H9 (cell line): ENCODE measurements at regions not wholly inside any gene's neighbourhood (a gene's known extent, or its start where the extent isn't known, plus 50 kb on each side); places are given as distances from the start of the nearest gene placed in this dataset.

Experiments
- DNase-seq: peaks from one replicate; pipeline ENCODE4 v3.0.0-alpha.2; 2017
- H2AFZ ChIP-seq: one replicate; pipeline ENCODE4 v1.6.1; 2013; ENCODE audit warnings: mild to moderate bottlenecking, low read length, control low read depth, moderate library complexity
- H2AK5ac ChIP-seq: 2 replicates; pipeline ENCODE4 v1.6.1; 2013; ENCODE audit warnings: low read length, control low read depth, mixed read lengths; ENCODE audit not compliant: insufficient read length
- H2BK120ac ChIP-seq: one replicate; pipeline ENCODE4 v1.6.1; 2013; ENCODE audit warnings: low read depth, mild to moderate bottlenecking, low read length, control low read depth, inconsistent platforms; ENCODE audit not compliant: poor library complexity, severe bottlenecking
- H2BK12ac ChIP-seq: 2 replicates; pipeline ENCODE4 v1.6.1; 2013; ENCODE audit warnings: low read length, control low read depth, mixed read lengths, low read depth; ENCODE audit not compliant: insufficient read length
- H2BK15ac ChIP-seq: 2 replicates; pipeline ENCODE4 v1.6.1; 2013; ENCODE audit warnings: low read depth, low read length, control low read depth
- H2BK20ac ChIP-seq: one replicate; pipeline ENCODE4 v1.6.1; 2013; ENCODE audit warnings: low read depth, mild to moderate bottlenecking, low read length, control low read depth, inconsistent platforms; ENCODE audit not compliant: poor library complexity, severe bottlenecking
- H2BK5ac ChIP-seq: 2 replicates; pipeline ENCODE4 v1.6.1; 2013; ENCODE audit warnings: low read length, control low read depth, mixed read lengths; ENCODE audit not compliant: insufficient read length
- H3K14ac ChIP-seq: 2 replicates; pipeline ENCODE4 v1.6.1; 2013; ENCODE audit warnings: low read length, control low read depth; ENCODE audit not compliant: insufficient read depth
- H3K18ac ChIP-seq: 2 replicates; pipeline ENCODE4 v1.6.1; 2013; ENCODE audit warnings: low read depth, mild to moderate bottlenecking, mixed read lengths, low read length, control low read depth; ENCODE audit not compliant: insufficient read length
- H3K23ac ChIP-seq: 2 replicates; pipeline ENCODE4 v1.6.1; 2013; ENCODE audit warnings: low read length, control low read depth, mixed read lengths, low read depth; ENCODE audit not compliant: insufficient read length
- H3K23me2 ChIP-seq: 2 replicates; pipeline ENCODE4 v1.6.1; 2013; ENCODE audit warnings: low read depth, mild to moderate bottlenecking, mixed read lengths, low read length, control low read depth; ENCODE audit not compliant: insufficient read length, poor library complexity, severe bottlenecking
- H3K27ac ChIP-seq: 2 replicates; pipeline ENCODE4 v1.5.1; 2013; ENCODE audit warnings: low read length, control low read depth, mixed read lengths, low read depth; ENCODE audit not compliant: insufficient read length
- H3K27me3 ChIP-seq: 2 replicates; pipeline ENCODE4 v1.6.1; 2013; ENCODE audit warnings: low read length, control low read depth, inconsistent platforms; ENCODE audit not compliant: insufficient read depth
- H3K4ac ChIP-seq: 2 replicates; pipeline ENCODE4 v1.6.1; 2013; ENCODE audit warnings: low read depth, mild to moderate bottlenecking, control low read depth, inconsistent platforms, low read length, moderate library complexity
- H3K4me1 ChIP-seq: 2 replicates; pipeline ENCODE4 v1.6.1; 2013; ENCODE audit warnings: low read length, control low read depth, inconsistent platforms; ENCODE audit not compliant: insufficient read depth
- H3K4me2 ChIP-seq: 2 replicates; pipeline ENCODE4 v1.6.1; 2013; ENCODE audit warnings: low read length, control low read depth, mixed read lengths; ENCODE audit not compliant: insufficient read length, insufficient read depth
- H3K56ac ChIP-seq: 2 replicates; pipeline ENCODE4 v1.6.1; 2013; ENCODE audit warnings: low read depth, mild to moderate bottlenecking, mixed read lengths, low read length, control low read depth; ENCODE audit not compliant: insufficient read length
- H3K79me1 ChIP-seq: 2 replicates; pipeline ENCODE4 v1.6.1; 2013; ENCODE audit warnings: low read depth, mild to moderate bottlenecking, moderate library complexity, low read length, control low read depth, inconsistent platforms; ENCODE audit not compliant: insufficient read depth, poor library complexity, severe bottlenecking
- H3K79me2 ChIP-seq: 2 replicates; pipeline ENCODE4 v1.6.1; 2013; ENCODE audit warnings: low read length, control low read depth, inconsistent platforms; ENCODE audit not compliant: insufficient read depth
- H3K9ac ChIP-seq: 2 replicates; pipeline ENCODE4 v1.6.1; 2013; ENCODE audit warnings: low read length, control low read depth, mixed read lengths; ENCODE audit not compliant: insufficient read length; ENCODE audit errors: extremely low read depth
- H3K9me3 ChIP-seq: one replicate; pipeline ENCODE4 v1.6.1; 2013; ENCODE audit warnings: low read depth, low read length, inconsistent platforms; ENCODE audit not compliant: control insufficient read depth
- H3T11ph ChIP-seq: one replicate; pipeline ENCODE4 v1.6.1; 2013; ENCODE audit warnings: mild to moderate bottlenecking, low read length, control low read depth, inconsistent platforms
- H4K20me1 ChIP-seq: one replicate; pipeline ENCODE4 v1.6.1; 2013; ENCODE audit not compliant: control insufficient read depth, insufficient read length, insufficient read depth
- H4K5ac ChIP-seq: 2 replicates; pipeline ENCODE4 v1.6.1; 2013; ENCODE audit warnings: low read depth, mild to moderate bottlenecking, mixed read lengths, low read length, control low read depth; ENCODE audit not compliant: insufficient read length
- H4K8ac ChIP-seq: replicated peaks from 2 replicates; pipeline ENCODE4 v1.6.1; 2013; ENCODE audit warnings: low read length, control low read depth, mixed read lengths, low read depth; ENCODE audit not compliant: insufficient read length
- H4K91ac ChIP-seq: 2 replicates; pipeline ENCODE4 v1.6.1; 2013; ENCODE audit warnings: low read depth, mild to moderate bottlenecking, moderate library complexity, mixed read lengths, low read length, control low read depth; ENCODE audit not compliant: insufficient read length
- H3K27ac Mint-ChIP-seq, 3 experiments: 2 replicates in 2 of 3; 3 replicates in 1 of 3; pipeline ENCODE4 v1.8.0; 2020 to 2021; ENCODE audit warnings: mixed read lengths in 3 of 3, mild to moderate bottlenecking in 1 of 3, moderate library complexity in 1 of 3
- H3K27me3 Mint-ChIP-seq: 2 replicates; pipeline ENCODE4 v1.8.0; 2021; ENCODE audit warnings: low read depth, mild to moderate bottlenecking, moderate library complexity, mixed read lengths
- H3K36me3 Mint-ChIP-seq, 3 experiments: 2 replicates in 2 of 3; 3 replicates in 1 of 3; pipeline ENCODE4 v1.8.0; 2020 to 2021; ENCODE audit warnings: low read depth in 3 of 3, mixed read lengths in 3 of 3; ENCODE audit not compliant: insufficient read depth in 1 of 3
- H3K4me1 Mint-ChIP-seq, 2 experiments: 2 replicates each; pipeline ENCODE4 v1.8.0; 2020; ENCODE audit warnings: mixed read lengths in 2 of 2
- H3K4me3 Mint-ChIP-seq, 2 experiments: 2 replicates in 1 of 2; 3 replicates in 1 of 2; pipeline ENCODE4 v1.8.0; 2020 to 2021; ENCODE audit warnings: mild to moderate bottlenecking in 2 of 2, mixed read lengths in 2 of 2, moderate library complexity in 1 of 2
- H3K9me3 Mint-ChIP-seq, 2 experiments: 2 replicates in 1 of 2; 3 replicates in 1 of 2; pipeline ENCODE4 v1.8.0; 2020; ENCODE audit warnings: mild to moderate bottlenecking in 2 of 2, mixed read lengths in 2 of 2, moderate library complexity in 1 of 2
- CTCF ChIP-seq: fragments of 200-600 bp; sonication (generic); conservative IDR thresholded peaks from 3 replicates; pipeline ENCODE4 v1.8.0; 2021; ENCODE audit warnings: antibody characterized with exemption, mild to moderate bottlenecking
- WGBS: extraction: QIAGEN DNeasy Blood & Tissue Kit; methylation state at CpG from one replicate; pipeline ENCODE4 v1.1.7; 2013; ENCODE audit warnings: missing lambda C conversion rate, low lambda C conversion rate, mixed read lengths; ENCODE audit not compliant: insufficient read length; ENCODE audit errors: extremely low coverage; 5-methylcytosine and 5-hydroxymethylcytosine counted together

GRCh38 chr5:54883374-54884194, 101.8 kb downstream of the ESM1 start:
- no peak for TF ChIP-seq CTCF
- Histone ChIP-seq H3K18ac (no peak overlapping the region), H3K14ac (0 out of 2 replicates have a peak overlapping the region, but pooled peaks have one; percentile 28), H3K4me2 (peak overlapping the region; percentile 64), H3K9ac (peak overlapping the region; percentile 24), H3K9me3 (no peaks in the 10 kb centered on the region), H3K27me3 (peaks cover 7% of the 10 kb centered on the region; the same call in 1 of the 2 replicates), H2BK12ac (no peak overlapping the region), H2BK20ac (no peak overlapping the region), H3K23ac (no peak overlapping the region), H3K23me2 (peaks cover 5% of the 10 kb centered on the region), H2AK5ac (no peak overlapping the region), H4K5ac (no peak overlapping the region), H4K91ac (no peak overlapping the region), H2AFZ (no peak overlapping the region), H3T11ph (no peak overlapping the region), H2BK5ac (no peak overlapping the region), H3K27ac (no peak overlapping the region), H3K79me1 (no peaks in the 10 kb centered on the region), H2BK120ac (no peak overlapping the region), H3K56ac (no peak overlapping the region), H3K4ac (no peak overlapping the region), H3K79me2 (no peaks in the 10 kb centered on the region), H2BK15ac (no peak overlapping the region), H3K4me1 (no peaks in the 10 kb centered on the region), H4K8ac (no peak overlapping the region), H4K20me1 (no peaks in the 10 kb centered on the region)
- WGBS, result no CpG with 5 or more reads among the region's 75 CpGs
- DNase-seq, result peak; percentile 73
- Mint-ChIP-seq H3K27ac (no peak overlapping the region; a peak in 2 of 7 replicates), H3K9me3 (peaks cover 27 to 34% of the 10 kb centered on the region in 2 experiments), H3K27me3 (peaks cover 49% of the 10 kb centered on the region), H3K36me3 (peaks cover 16 to 30% (median 17%) of the 10 kb centered on the region in 3 experiments), H3K4me1 (peaks cover 28 to 29% of the 10 kb centered on the region in 2 experiments), H3K4me3 (peak overlapping the region; percentile 73 to 84)
